ENCODE measurements at regions not wholly inside any gene's neighbourhood (a gene's known extent, or its start where the extent isn't known, plus 50 kb on each side); places are given as distances from the start of the nearest gene placed in this dataset.

- Histone ChIP-seq H3K27ac (no peak overlapping the region), H3K4me3 (ENCODE audit: low read depth, low read length) (no peak overlapping the region), H3K79me2 (no peaks in the 10 kb centered on the region), H2AFZ (no peak overlapping the region), H3K4me2 (ENCODE audit: low read length) (no peak overlapping the region), H3K36me3 (ENCODE audit: control insufficient read depth, insufficient read depth, low read length) (no peaks in the 10 kb centered on the region), H3K9ac (no peak overlapping the region), H3K27me3 (ENCODE audit: control insufficient read depth, insufficient read depth, low read length) (no peaks in the 10 kb centered on the region), H3K9me3 (ENCODE audit: control insufficient read depth, low read length) (no peaks in the 10 kb centered on the region), H3K4me1 (no peaks in the 10 kb centered on the region)
- no peak for TF ChIP-seq CTCF (IDR thresholded peaks at IDR 0.05)
Measured at GRCh38 chr1:87219141-87219540, 109.5 kb upstream of the LMO4 start.

GRCh38 chr1:87219626-87220025, 109.1 kb upstream of the LMO4 start:
- H3K36me3 ChIP-seq (ENCODE audit: control insufficient read depth, insufficient read depth, low read length): no peaks in the 10 kb centered on the region
- H3K9ac ChIP-seq: no peak overlapping the region
- no peak overlapping the region for H3K4me3 ChIP-seq (ENCODE audit: low read depth, low read length)
- H3K27me3 ChIP-seq (ENCODE audit: control insufficient read depth, insufficient read depth, low read length): no peaks in the 10 kb centered on the region
- H3K79me2 ChIP-seq: no peaks in the 10 kb centered on the region
- no peak overlapping the region for H3K27ac ChIP-seq
- no peak overlapping the region for H2AFZ ChIP-seq
- no peaks in the 10 kb centered on the region for H3K4me1 ChIP-seq
- no peaks in the 10 kb centered on the region for H3K9me3 ChIP-seq (ENCODE audit: control insufficient read depth, low read length)
- H3K4me2 ChIP-seq (ENCODE audit: low read length): no peak overlapping the region
- TF ChIP-seq CTCF (IDR thresholded peaks at IDR 0.05): no peak

GRCh38 chr1:87220993-87221392, 107.7 kb upstream of the LMO4 start:
- H3K4me1 ChIP-seq: no peaks in the 10 kb centered on the region
- H3K9me3 ChIP-seq (ENCODE audit: control insufficient read depth, low read length): no peaks in the 10 kb centered on the region
- H2AFZ ChIP-seq: no peak overlapping the region
- no peak overlapping the region for H3K27ac ChIP-seq
- no peaks in the 10 kb centered on the region for H3K27me3 ChIP-seq (ENCODE audit: control insufficient read depth, insufficient read depth, low read length)
- H3K4me2 ChIP-seq (ENCODE audit: low read length): no peak overlapping the region
- H3K9ac ChIP-seq: no peak overlapping the region
- no peaks in the 10 kb centered on the region for H3K36me3 ChIP-seq (ENCODE audit: control insufficient read depth, insufficient read depth, low read length)
- TF ChIP-seq CTCF (IDR thresholded peaks at IDR 0.05): no peak
- H3K79me2 ChIP-seq: no peaks in the 10 kb centered on the region
- no peak overlapping the region for H3K4me3 ChIP-seq (ENCODE audit: low read depth, low read length)

GRCh38 chr1:87224201-87224600, 104.5 kb upstream of the LMO4 start:
- H3K79me2 ChIP-seq: no peaks in the 10 kb centered on the region
- H3K27ac ChIP-seq: no peak overlapping the region
- H3K4me1 ChIP-seq: no peaks in the 10 kb centered on the region
- no peak overlapping the region for H3K9ac ChIP-seq
- H3K4me2 ChIP-seq (ENCODE audit: low read length): no peak overlapping the region
- H3K27me3 ChIP-seq (ENCODE audit: control insufficient read depth, insufficient read depth, low read length): no peaks in the 10 kb centered on the region
- no peak overlapping the region for H2AFZ ChIP-seq
- no peaks in the 10 kb centered on the region for H3K9me3 ChIP-seq (ENCODE audit: control insufficient read depth, low read length)
- TF ChIP-seq CTCF (IDR thresholded peaks at IDR 0.05): no peak
- H3K36me3 ChIP-seq (ENCODE audit: control insufficient read depth, insufficient read depth, low read length): no peaks in the 10 kb centered on the region
- H3K4me3 ChIP-seq (ENCODE audit: low read depth, low read length): no peak overlapping the region

GRCh38 chr1:87225171-87225570, 103.5 kb upstream of the LMO4 start:
- Histone ChIP-seq H3K4me3 (ENCODE audit: low read depth, low read length) (no peak overlapping the region), H3K27ac (no peak overlapping the region), H3K27me3 (ENCODE audit: control insufficient read depth, insufficient read depth, low read length) (no peaks in the 10 kb centered on the region), H3K36me3 (ENCODE audit: control insufficient read depth, insufficient read depth, low read length) (no peaks in the 10 kb centered on the region), H3K4me1 (no peaks in the 10 kb centered on the region), H3K4me2 (ENCODE audit: low read length) (no peak overlapping the region), H3K79me2 (no peaks in the 10 kb centered on the region), H3K9me3 (ENCODE audit: control insufficient read depth, low read length) (no peaks in the 10 kb centered on the region), H3K9ac (no peak overlapping the region), H2AFZ (no peak overlapping the region)
- TF ChIP-seq CTCF (IDR thresholded peaks at IDR 0.05): no peak

Data from parathyroid adenoma (tissue), 2 donors.